Tibial nerve (tissue), 4 donors: ENCODE measurements at regions not wholly inside any gene's neighbourhood (a gene's known extent, or its start where the extent isn't known, plus 50 kb on each side); places are given as distances from the start of the nearest gene placed in this dataset.

ENCODE experiments used
- DNase-seq, 2 donors: peaks; one replicate each; pipeline ENCODE4 v3.0.0-alpha.2; 2019; ENCODE audit warnings: low spot score in 2 of 2
- H3K27ac ChIP-seq, 4 donors: fragments of 200-600 bp; sonication (generic) in 3 of 4; one replicate each; pipeline ENCODE4 v1.5.1; 2017 to 2019; ENCODE audit warnings: mild to moderate bottlenecking in 1 of 4
- H3K27me3 ChIP-seq, 2 donors: fragments of 200-600 bp; sonication (generic) in 1 of 2; one replicate each; pipeline versions ENCODE4 v1.5.1 to v1.6.0; 2017 to 2019
- H3K36me3 ChIP-seq, 3 donors: fragments of 200-600 bp; sonication (generic); one replicate each; pipeline ENCODE4 v1.5.1; 2018 to 2019
- H3K4me1 ChIP-seq, 4 donors: fragments of 200-600 bp; sonication (generic) in 3 of 4; one replicate each; pipeline ENCODE4 v1.5.1; 2017 to 2019
- H3K4me3 ChIP-seq, 4 donors: fragments of 200-600 bp; sonication (generic) in 3 of 4; one replicate each; pipeline ENCODE4 v1.5.1; 2017 to 2019; ENCODE audit warnings: mild to moderate bottlenecking in 1 of 4, moderate library complexity in 1 of 4
- H3K9me3 ChIP-seq, 4 donors: fragments of 200-600 bp; sonication (generic) in 3 of 4; one replicate each; pipeline ENCODE4 v1.5.1; 2017 to 2019
- EP300 ChIP-seq, 2 donors: sonication (generic); formaldehyde crosslinking; IDR thresholded peaks; one replicate each; pipeline ENCODE4 v1.6.1; 2017; ENCODE audit warnings: antibody characterized with exemption in 2 of 2, mild to moderate bottlenecking in 1 of 2
- POLR2A ChIP-seq, 2 donors: fragments of 450-650 bp; IDR thresholded peaks; one replicate each; pipeline ENCODE4 v1.6.1; 2017; ENCODE audit warnings: antibody characterized with exemption in 2 of 2, mild to moderate bottlenecking in 2 of 2, moderate library complexity in 2 of 2
- WGBS, 2 donors: methylation state at CpG; one replicate each; pipeline ENCODE4 v1.1.5; 2018; 5-methylcytosine and 5-hydroxymethylcytosine counted together
- TF ChIP-seq, protein P1 (sequence below), 5 experiments: fragments of 200-600 bp in 3 of 5; fragments of 450-650 bp in 2 of 5; sonication (generic) in 3 of 5; IDR thresholded peaks; one replicate each; pipeline ENCODE4 v1.5.1; 2016 to 2019; ENCODE audit warnings: antibody characterized with exemption in 5 of 5, mild to moderate bottlenecking in 3 of 5, moderate library complexity in 2 of 5

- no peaks in the 10 kb centered on the region for H3K36me3 ChIP-seq
- 77 to 80% methylated on average over 4 of the region's 4 CpGs for WGBS, 2 donors
- no peaks in the 10 kb centered on the region for H3K27me3 ChIP-seq
- TF ChIP-seq POLR2A (IDR thresholded peaks at IDR 0.05) = no peak
- no peak for TF ChIP-seq EP300 (IDR thresholded peaks at IDR 0.05)
- TF ChIP-seq, protein P1, sequence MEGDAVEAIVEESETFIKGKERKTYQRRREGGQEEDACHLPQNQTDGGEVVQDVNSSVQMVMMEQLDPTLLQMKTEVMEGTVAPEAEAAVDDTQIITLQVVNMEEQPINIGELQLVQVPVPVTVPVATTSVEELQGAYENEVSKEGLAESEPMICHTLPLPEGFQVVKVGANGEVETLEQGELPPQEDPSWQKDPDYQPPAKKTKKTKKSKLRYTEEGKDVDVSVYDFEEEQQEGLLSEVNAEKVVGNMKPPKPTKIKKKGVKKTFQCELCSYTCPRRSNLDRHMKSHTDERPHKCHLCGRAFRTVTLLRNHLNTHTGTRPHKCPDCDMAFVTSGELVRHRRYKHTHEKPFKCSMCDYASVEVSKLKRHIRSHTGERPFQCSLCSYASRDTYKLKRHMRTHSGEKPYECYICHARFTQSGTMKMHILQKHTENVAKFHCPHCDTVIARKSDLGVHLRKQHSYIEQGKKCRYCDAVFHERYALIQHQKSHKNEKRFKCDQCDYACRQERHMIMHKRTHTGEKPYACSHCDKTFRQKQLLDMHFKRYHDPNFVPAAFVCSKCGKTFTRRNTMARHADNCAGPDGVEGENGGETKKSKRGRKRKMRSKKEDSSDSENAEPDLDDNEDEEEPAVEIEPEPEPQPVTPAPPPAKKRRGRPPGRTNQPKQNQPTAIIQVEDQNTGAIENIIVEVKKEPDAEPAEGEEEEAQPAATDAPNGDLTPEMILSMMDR (IDR thresholded peaks at IDR 0.05) = no peak
- no peak for DNase-seq
- H3K27ac ChIP-seq = no peak overlapping the region
- no peak overlapping the region for H3K4me3 ChIP-seq
- H3K4me1 ChIP-seq = no peaks in the 10 kb centered on the region
- H3K9me3 ChIP-seq = no peaks in the 10 kb centered on the region
These were observed 151.3 kb downstream of the HGF start for GRCh38 chr7:81618396-81619014.

- H3K9me3 ChIP-seq = no peaks in the 10 kb centered on the region
- no peaks in the 10 kb centered on the region for H3K4me1 ChIP-seq
- TF ChIP-seq, protein P1 (IDR thresholded peaks at IDR 0.05) = no peak
- TF ChIP-seq POLR2A (IDR thresholded peaks at IDR 0.05) (no peak), EP300 (IDR thresholded peaks at IDR 0.05) (no peak)
- no peak for DNase-seq
- H3K27ac ChIP-seq = no peak overlapping the region
- H3K4me3 ChIP-seq = no peak overlapping the region
- WGBS, 2 donors = 36 to 37% methylated on average over 3 of the region's 3 CpGs
- H3K27me3 ChIP-seq = no peaks in the 10 kb centered on the region
- no peaks in the 10 kb centered on the region for H3K36me3 ChIP-seq
These were observed 152.9 kb downstream of the HGF start for GRCh38 chr7:81616951-81617350.

DNA sequence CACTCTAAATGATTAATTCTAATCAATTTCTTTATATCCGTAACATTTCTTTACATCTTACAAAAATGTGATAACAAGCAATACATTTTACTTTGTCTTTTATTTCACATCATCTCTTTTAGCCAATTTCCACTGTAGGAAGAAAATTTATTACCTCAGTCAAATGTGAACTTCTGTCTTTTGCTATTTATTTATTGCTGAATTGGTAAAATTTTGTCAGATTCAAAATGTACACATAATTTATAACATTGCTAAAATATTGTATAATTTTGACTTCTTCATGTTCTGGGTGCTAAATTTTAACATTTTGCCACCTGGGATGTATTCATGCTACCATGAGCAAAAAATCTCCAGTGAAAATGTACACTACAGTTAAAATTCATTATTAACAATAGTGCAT lies 158.0 kb downstream of the HGF start:
- Histone ChIP-seq H3K27me3 (no peaks in the 10 kb centered on the region), H3K27ac (no peak overlapping the region), H3K4me1 (no peaks in the 10 kb centered on the region), H3K4me3 (no peak overlapping the region), H3K36me3 (no peaks in the 10 kb centered on the region), H3K9me3 (no peaks in the 10 kb centered on the region)
- TF ChIP-seq, protein P1 (IDR thresholded peaks at IDR 0.05) = no peak
- TF ChIP-seq POLR2A (IDR thresholded peaks at IDR 0.05) = no peak
- no peak for TF ChIP-seq EP300 (IDR thresholded peaks at IDR 0.05)
- DNase-seq = no peak
- 96 to 98% methylated on average over 1 of the region's 1 CpG for WGBS, 2 donors

- Histone ChIP-seq H3K36me3 (no peaks in the 10 kb centered on the region), H3K4me1 (no peaks in the 10 kb centered on the region), H3K27me3 (no peaks in the 10 kb centered on the region), H3K27ac (no peak overlapping the region), H3K9me3 (no peaks in the 10 kb centered on the region), H3K4me3 (no peak overlapping the region)
- WGBS, 2 donors = 90 to 93% methylated on average over 27 of the region's 27 CpGs
- no peak for TF ChIP-seq EP300 (IDR thresholded peaks at IDR 0.05)
- no peak for TF ChIP-seq POLR2A (IDR thresholded peaks at IDR 0.05)
- TF ChIP-seq, protein P1 (IDR thresholded peaks at IDR 0.05) = no peak
- DNase-seq = no peak
These were observed 158.8 kb downstream of the HGF start for GRCh38 chr7:81611040-81611439.

DNA sequence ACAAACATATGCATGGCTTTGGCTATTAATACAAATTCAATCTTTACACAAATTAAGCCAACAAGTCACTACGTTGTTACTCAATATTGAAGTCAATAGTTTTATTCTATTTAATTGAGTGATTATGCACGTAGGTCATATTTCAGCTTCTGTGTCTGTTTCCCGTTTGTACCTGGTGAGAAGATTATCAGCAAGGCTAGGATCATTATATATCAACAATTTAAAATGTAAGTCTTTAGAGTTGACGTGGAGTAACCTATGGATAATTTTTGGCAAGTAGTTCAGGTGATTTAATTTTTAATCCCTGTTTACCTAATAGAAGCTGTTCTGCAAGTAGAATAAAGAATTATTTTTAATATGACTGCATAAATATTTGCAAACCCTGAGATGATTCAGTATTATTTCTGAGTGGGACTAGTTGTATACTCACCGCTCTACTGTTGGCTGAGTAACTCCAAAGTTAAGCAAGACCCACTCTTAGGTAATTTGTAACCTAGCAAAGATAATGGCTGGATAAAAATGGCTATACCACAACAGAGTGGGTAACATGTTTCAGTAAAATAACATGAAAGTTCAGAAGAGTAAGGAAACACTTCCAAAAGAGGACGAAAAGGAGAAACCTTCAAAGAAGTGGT lies 161.0 kb downstream of the HGF start:
- no peaks in the 10 kb centered on the region for H3K36me3 ChIP-seq
- DNase-seq = no peak
- H3K4me1 ChIP-seq = peaks cover 0 to 7% (median 0%) of the 10 kb centered on the region in 4 donors
- no peaks in the 10 kb centered on the region for H3K27me3 ChIP-seq
- no peak overlapping the region for H3K4me3 ChIP-seq
- H3K27ac ChIP-seq = no peak overlapping the region
- H3K9me3 ChIP-seq = no peaks in the 10 kb centered on the region
- no peak for TF ChIP-seq POLR2A (IDR thresholded peaks at IDR 0.05)
- 93 to 94% methylated on average over 6 of the region's 6 CpGs for WGBS, 2 donors
